HG03097 (cell line): ENCODE measurements at regions not wholly inside any gene's neighbourhood (a gene's known extent, or its start where the extent isn't known, plus 50 kb on each side); places are given as distances from the start of the nearest gene placed in this dataset.
"Not testable (repeated sequence)": the region's sequence is repeated elsewhere in the genome, so short reads cannot be mapped to it uniquely, and the experiment has no call there.

Experiments used
- ATAC-seq: cut with Tn5 transposase; IDR thresholded peaks from one replicate; pipeline ENCODE4 v1.9.1; 2021; ENCODE audit not compliant: unreplicated experiment, low FRiP score

DNA sequence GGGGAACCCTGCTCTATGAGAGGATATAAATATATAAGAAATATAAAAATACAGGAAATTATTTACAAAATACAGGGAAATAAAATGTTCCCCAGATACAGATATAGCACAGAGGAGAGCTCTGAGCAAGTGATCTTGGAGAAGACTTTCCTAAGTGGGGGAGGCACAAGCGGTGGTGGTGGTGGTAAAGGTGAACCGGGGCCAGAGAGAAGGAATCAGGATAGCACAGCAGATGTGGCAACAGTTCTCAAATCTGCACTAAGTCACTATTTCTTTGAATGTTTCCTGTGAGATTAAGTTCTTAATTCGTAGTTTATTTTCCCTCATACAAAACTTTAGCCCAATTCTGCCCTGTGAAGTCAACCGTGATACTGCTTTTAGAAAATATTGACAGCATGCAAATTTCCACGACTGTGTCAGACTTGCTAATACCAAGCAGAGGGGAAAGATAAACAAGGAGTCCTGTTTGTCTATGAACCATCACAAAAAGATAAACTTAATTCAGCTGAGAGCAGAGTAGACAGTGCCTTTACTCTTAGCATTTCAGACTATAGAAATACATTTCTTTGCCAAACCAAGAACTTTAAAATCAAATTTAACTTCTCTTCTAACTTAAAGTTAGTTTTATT is 237.5 kb upstream of the POGK start:
- ATAC-seq, result no peak

DNA sequence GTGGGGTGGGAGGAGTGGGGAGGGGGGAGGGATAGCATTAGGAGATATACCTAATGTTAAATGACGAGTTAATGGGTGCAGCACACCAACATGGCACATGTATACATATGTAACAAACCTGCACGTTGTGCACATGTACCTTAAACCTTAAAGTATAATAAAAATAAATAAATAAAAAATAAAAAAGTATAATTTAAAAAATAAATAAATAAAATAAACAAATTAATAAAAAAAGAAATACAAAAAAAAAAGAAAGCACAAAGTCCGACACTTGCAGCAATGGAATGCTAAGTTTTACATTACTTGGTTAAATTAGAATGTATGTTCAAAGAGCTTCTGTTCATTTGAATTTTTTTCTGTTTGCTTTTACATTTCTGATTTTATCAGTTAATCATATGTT is 236.5 kb upstream of the POGK start:
- not testable (repeated sequence) for ATAC-seq

DNA sequence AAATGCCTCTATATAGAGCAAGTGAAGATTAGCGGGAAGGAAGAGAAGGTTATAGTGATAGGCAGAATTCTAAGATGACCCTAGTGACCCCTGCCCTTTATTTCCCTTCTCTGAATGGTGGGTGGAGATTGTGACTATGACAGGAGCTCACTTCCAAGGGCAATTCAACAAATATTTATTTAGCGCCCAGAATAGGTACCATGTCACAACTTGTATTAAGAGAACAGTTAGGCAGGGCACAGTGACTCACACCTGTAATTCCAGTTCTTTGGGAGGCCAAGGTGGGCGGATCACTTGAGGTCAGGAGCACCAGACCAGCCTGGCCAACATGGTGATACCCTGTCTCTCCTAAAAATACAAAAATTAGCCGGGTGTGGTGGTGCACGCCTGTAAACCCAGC is 236.0 kb upstream of the POGK start:
- no peak for ATAC-seq

DNA sequence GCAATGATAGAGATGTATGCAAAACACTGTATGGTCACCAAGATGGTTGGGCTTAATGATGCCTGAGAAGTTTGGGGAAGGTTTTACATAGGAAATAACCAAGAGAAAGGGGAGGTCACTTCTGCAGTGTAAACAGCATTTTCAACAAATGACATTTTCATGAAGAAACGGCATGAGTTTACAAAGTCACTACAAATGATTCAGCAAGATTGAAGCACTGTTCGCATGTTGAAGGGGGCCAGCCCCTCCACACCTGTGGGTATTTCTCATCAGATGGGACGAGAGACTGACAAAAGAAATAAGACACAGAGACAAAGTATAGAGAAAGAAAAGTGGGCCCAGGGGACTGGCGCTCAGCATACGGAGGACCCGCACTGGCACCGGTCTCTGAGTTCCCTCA is 234.1 kb upstream of the POGK start:
- no peak for ATAC-seq

DNA sequence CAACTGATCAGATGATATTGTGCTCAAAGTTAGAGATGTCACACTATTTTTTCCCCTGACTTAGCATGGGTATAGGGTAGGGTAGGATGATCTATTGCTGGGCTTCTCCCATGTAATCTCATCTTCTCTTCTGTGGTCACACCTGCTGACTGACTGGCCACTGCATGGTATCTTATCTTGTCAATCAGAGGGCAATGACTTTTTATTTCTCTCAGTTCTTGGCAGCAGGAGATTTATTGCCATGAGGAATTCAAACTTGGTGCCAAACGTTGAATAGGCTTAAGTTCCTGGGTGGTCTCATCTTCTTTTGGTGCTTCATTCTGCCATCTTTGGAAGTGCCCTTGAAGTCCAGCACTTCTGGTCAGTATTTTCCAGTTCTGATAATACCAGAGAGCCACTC is 226.4 kb upstream of the POGK start:
- no peak for ATAC-seq

DNA sequence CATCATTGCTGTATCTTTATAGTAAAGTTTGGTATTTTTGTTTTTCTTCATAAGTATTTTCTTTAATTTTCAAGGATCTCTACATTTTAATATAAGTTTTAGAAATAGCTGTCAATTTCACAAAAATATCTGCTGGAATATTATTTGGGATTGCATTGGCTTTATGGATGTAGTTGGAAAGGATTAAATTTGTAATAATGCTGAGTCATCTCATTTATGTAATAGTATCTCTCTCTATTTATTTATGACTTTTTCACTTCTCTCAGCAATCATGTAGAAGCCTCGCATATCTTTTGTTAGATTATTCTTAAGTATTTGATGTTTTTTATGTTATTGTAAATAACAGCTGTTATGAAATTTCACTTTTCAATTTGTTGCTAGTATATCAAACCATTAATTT is 223.1 kb upstream of the POGK start:
- no peak for ATAC-seq

DNA sequence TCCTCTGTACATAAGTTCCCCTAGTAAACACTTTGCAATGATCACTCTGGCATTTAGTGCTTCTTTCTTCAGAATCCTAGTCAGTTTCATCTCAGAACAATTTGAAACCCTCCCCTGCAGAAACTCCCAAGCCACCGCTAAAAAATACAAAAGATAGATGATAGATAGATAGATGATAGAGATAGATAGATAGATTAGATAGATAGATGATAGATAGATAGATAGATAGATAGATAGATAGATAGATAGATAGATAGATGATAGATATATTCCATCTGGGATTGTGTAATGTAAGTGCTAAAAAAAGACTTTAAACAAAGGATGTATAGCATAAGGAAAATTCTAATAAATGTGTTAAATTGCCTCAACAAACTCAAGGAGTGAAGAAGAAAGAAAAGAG is 212.6 kb upstream of the POGK start:
- no peak for ATAC-seq

DNA sequence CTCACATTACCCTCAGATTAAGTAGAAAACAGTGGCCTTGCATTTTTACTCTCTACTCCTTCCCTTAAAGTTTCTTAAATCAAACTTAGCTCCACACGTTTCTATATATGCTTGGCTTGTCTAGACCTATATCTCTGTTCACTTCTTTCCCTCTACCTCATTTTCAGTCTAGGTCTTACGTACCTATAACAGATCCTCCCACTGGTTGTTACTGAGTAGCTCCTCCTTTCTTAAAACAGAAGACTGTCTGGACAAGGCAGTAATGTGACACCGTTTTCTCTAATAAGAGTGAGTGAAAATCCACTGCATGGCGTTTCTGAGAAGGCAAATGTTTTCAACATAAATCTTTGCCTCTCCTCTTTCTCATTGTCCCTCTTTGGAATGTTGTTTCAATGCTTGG is 211.7 kb upstream of the POGK start:
- ATAC-seq, result no peak

DNA sequence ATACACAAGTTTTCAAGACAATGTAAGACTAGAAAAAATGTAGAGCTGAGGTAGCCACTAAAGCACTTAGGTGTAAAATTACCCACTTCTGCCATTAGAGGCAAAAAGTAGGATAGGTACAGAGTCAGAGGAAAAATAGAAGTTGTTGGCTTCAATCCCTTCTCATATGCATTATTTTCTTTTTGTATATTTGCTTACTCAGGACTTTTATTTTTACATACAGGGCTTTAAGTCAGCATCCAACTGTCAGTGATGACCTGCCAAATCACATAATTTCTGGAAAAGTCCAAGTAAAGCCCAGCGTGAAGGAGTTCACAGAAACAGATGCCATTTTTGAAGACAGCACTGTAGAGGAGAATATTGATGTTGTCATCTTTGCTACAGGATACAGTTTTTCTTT is 211.0 kb upstream of the POGK start:
- no peak for ATAC-seq

DNA sequence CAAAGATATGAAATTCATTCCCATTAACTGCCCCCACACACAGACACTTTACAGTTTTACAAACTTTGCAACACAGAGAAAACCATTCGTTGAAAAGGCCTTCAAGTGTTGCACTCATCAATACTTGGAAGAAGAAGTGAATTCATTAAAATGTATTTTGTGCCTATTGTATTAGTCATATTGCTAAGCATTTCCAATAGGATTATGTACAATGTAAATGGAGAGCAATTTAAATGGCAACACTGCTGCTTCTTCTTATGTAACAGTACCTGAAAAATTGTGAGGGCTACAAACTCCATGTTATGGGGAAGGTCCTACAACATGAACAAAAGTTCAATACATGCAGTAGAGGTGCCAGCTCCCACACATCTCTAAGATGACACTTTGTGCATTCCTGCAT is 209.3 kb upstream of the POGK start:
- ATAC-seq, result no peak

DNA sequence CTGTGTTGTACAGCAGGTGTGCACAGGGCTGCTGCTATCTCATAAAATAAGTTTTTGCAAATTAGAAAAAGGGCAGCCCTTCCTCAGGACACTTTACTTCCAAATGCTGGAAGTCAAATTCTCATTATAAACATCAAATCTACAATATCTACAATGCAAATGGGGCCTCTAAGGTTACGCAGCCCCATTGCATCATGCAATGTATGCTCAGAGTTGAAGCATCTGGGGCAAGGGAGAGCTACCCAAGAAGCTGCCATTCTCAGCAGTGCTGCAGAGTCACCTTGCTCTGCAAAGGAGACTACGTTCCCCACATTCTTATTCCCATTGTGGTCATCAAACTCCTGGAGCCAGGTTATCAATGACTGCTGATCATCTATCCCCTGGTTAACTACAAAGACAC is 208.9 kb upstream of the POGK start:
- no peak for ATAC-seq

DNA sequence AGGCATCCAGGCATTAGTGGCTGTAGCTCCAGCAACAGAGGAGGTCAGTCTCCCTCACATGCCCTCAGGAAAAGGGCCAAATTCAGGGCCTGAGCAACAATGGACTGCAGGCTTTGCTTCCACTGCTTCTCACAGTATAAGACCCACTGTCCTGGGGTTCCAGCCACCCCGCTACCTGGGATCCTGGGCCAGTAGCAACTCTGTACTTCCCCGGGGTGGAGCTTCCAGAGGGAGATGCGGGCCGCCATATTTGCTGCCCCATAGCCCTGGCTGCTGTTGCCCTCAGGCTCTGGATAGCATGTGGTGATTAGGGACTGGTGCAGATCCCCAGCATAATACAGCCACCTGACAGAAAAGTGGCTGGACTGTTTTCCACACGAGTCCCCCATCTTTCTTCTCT is 201.1 kb upstream of the POGK start:
- ATAC-seq, result no peak

DNA sequence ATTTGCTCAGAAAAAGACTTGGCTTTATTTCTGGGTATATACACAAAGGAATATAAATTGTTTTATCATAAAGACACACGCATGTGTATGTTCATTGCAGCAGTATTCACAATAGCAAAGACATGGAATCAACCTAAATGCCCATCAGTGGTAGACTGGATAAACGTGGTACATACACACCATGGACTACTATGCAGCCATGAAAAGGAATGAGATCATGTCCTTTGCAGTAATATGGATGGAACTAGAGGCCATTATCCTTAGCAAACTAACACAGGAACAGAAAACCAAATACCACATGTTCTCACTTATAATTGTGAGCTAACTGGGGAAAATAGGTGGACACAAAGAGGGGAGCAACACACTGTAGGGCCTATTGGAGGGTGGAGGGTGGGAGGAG is 182.0 kb upstream of the POGK start:
- not testable (repeated sequence) for ATAC-seq

DNA sequence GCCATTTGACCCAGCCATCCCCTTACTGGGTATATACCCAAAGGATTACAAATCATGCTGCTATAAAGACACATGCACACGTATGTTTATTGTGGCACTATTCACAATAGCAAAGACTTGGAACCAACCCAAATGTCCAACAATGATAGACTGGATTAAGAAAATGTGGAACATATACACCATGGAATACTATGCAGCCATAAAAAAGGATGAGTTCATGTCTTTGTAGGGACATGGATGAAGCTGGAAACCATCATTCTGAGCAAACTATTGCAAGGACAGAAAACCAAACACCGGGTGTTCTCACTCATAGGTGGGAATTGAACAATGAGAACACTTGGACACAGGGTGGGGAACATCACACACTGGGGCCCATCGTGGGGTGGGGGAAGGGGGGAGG is 172.5 kb upstream of the POGK start:
- ATAC-seq, result not testable (repeated sequence)

DNA sequence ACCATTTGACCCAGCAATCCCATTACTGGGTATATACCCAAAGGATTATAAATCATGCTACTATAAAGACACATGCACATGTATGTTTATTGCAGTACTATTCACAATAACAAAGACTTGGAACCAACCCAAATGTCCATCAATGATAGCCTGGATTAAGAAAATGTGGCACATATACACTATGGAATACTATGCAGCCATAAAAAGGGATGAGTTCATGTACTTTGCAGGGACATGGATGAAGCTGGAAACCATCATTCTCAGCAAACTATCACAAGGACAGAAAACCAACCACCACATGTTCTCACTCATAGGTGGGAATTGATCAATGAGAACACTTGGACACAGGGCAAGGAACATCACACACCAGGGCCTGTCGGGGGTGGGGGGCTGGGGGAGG is 171.7 kb upstream of the POGK start:
- not testable (repeated sequence) for ATAC-seq

DNA sequence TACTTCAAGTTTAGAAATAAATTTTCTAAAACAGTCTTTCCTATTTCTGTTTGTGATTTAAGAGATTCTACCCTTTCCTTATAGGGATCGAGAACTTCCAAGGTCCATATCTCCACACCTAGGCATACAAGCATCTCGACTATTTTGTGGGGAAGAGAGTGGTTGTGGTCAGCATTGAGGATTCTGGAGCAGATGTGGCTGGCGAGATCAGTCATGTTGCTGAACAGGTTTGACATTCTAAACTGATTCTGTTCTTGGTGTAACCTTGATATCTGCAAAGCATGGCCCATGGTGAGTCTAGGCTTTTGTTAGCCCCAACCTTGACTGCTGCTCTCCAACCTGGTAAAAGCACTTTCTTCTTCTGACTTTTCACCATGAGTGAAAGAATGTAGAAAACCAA is 167.6 kb upstream of the POGK start:
- no peak for ATAC-seq

DNA sequence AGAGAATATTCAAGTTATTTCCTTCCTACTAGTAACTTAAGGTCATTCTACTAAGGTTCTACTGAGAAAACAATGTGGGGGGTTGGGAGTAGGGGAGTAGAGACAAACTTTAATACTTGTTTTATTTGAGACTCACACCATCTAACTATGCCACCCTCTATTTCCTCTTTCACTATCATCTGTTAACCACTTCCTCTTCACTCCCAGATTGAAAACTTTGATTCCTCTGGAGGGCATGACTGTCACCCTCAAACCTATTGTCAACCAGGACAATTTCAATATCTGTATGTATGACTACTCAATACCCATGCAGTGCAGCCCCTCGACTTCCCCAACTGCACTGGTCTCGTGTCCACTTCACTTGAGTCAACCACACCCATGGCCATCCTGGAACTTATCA is 165.6 kb upstream of the POGK start:
- no peak for ATAC-seq

DNA sequence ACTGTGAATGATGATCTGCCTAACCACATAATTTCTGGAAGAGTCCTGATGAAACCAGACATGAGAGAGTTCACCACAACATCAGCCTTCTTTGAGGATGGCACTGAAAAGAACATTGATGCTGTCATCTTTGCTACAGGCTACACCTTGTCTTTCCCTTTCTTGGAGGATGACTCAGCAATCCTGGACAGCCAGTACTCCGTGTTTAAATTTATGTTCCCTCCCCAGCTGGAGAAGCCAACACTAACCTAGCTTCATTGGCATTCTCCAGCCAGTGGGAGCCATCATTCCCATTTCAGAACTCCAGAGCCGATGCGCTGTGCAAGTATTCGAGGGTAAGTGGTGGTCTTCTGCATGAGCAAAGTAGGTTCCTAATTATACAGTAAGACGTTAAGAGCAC is 164.1 kb upstream of the POGK start:
- no peak for ATAC-seq

DNA sequence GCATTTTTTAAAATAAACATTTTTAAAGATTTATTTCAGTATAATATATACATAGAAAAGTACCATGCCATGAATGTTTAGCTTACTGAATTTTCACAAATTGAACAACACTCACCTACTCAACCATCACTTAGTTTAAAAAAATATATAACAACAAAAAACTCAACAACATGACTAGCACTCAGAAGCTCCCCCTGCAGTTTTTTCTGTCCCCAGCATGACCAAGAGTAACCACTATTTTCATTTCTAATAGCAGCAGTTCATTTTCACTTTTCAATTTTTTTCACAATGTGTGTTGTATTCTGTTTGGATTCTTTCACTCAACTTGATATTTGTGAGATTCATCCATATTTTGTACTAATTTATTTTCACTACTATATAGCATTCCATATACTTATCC is 162.3 kb upstream of the POGK start:
- no peak for ATAC-seq

DNA sequence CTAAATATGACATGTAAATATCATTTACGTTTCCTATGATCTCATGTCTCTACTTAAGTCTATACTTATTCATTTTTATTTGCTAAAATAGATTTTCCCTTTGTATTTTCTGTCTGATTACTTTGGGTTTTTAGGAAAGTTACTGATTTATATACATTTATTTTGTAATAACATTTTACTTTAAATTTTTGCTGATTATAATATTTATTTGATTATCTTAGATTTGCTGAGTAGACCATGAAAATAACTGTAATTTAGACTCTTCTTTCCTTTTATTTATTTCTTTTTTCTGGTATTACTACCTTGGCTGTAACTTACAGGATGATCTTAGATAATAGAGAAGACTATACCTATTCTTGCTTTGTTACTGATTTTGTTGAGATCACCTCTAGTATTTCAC is 159.9 kb upstream of the POGK start:
- ATAC-seq, result no peak

DNA sequence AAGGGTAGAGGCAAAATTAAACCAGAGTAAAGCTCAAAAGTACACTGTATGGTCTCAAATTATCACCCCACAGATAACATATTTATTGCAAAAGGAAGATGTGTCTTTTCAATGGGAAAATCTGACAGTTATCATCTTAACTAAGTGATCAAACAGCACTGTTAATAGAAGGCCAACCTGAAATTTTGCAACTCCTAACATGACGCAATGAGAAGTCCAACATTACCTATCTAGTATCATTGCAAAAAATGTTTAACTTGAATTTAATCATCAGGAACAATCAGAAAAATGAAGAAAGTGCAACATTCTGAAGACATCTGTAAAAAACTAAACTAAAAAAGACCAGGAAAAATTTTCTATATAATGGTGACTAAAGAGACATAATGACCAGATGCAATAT is 156.7 kb upstream of the POGK start:
- no peak for ATAC-seq

DNA sequence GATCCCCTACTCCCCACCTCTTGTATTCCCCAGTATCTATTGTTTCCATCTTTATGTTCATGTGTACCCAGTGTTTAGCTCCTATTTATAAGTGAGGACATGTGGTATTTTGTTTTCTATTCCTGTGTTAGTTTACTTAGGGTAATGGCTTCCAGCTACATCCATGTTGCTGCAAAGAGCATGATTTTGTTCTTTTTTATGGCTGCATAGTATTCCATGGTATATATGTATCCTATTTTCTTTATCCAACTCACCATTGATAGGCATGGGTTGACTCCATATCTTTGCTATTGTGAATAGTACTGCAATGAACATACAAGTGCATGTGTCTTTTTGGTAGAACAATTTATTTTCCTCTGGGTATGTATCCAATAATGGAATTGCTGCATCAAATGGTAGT is 154.6 kb upstream of the POGK start:
- ATAC-seq, result not testable (repeated sequence)

DNA sequence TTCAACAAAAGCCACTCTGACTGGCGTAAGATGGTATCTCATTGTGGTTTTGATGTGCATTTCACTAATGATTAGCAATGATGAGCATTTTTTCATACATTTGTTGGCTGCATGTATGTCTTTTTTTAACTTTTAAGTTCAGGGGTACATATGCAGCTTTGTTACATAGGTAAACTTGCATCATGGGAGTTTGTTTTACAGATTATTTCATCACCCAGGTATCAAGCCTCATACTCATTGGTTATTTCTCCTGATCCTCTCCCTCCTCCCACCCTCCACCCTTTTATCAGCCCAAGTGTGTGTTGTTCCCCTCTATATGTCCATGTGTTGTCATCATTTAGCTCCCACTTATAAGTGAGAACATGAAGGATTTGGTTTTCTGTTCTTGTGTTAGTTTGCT is 154.1 kb upstream of the POGK start:
- no peak for ATAC-seq
